ENCODE measurements at regions not wholly inside any gene's neighbourhood (a gene's known extent, or its start where the extent isn't known, plus 50 kb on each side); places are given as distances from the start of the nearest gene placed in this dataset.
"Not testable (repeated sequence)": the region's sequence is repeated elsewhere in the genome, so short reads cannot be mapped to it uniquely, and the experiment has no call there.

DNA sequence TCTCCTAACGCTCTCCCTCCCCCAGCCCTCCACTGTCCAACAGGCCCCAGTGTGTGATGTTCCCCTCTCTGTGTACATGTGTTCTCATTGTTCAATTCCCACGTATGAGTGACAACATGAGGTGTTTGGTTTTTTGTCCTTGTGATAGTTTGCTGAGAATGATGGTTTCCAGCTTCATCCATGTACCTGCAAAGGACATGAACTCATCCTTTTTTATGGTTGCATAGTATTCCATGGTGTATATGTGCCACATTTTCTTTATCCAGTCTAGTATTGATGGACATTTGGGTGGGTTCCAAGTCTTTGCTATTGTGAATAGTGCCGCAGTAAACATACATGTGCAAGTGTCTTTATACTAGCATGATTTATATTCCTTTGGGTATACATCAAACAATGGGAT is 347.4 kb downstream of the MAGEE1 start:
- DNase-seq: not testable (repeated sequence)

DNA sequence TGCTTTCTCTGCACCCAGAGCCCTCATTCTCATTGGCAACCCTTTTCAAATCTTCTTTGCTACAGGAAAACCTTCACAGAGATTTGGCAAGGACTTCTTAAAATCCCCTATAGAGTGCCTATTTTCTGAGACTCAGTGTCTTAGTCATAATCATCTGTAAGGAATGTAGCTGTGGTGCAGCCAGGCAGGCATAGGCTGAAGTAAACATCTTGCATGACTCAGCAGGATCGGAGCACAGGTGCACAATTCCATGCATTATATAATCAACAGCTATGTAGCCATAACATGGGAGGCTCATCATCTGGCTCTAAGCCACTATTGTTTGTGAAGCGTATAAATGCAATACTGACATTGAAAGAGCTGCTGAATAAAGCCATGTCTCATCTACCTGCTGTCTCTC is 368.8 kb downstream of the MAGEE1 start:
- no peak for DNase-seq

GRCh38 chrX:76802708-76803107 is 375.2 kb downstream of the MAGEE1 start:
- DNase-seq: no peak

- DNase-seq: no peak
Measured at GRCh38 chrX:76815754-76816153, 388.2 kb downstream of the MAGEE1 start.

DNA sequence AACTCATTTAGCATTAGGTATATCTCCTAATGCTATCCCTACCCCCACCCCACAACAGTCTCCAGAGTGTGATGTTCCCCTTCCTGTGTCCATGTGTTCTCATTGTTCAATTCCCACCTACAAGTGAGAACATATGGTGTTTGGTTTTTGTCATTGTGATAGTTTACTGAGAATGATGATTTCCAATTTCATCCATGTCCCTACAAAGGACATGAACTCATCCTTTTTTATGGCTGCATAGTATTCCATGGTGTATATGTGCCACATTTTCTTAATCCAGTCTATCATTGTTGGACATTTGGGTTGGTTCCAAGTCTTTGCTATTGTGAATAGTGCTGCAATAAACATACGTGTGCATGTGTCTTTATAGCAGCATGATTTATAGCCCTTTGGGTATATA is 389.8 kb downstream of the MAGEE1 start:
- not testable (repeated sequence) for DNase-seq

GRCh38 chrX:76821276-76821675 is 393.8 kb downstream of the MAGEE1 start:
- peak; percentile 3 for DNase-seq

GRCh38 chrX:76827672-76828071 is 400.2 kb downstream of the MAGEE1 start:
- no peak for DNase-seq

- DNase-seq: not testable (repeated sequence)
Measured at GRCh38 chrX:76840902-76841301, 413.4 kb downstream of the MAGEE1 start.

GRCh38 chrX:76850851-76851250 is 423.3 kb downstream of the MAGEE1 start:
- no peak for DNase-seq

DNA sequence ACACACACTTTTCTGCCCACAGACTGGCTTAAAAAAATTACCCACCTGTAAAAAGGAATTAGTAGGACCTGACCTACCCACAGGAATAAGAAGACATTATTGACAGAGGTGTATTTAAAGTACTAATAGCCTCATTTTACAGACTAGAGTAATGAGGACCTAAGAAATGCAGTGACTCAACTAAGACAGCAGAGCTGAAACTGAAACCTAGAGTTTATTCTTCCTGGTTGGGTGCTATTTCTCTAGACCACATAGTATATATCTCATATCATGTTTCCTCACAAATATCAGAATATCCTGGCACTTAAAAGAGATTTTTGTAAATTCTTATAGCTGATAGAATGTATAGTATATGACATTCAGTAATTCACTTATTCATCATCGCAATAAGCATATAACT is 435.0 kb downstream of the MAGEE1 start:
- DNase-seq: no peak

GRCh38 chrX:76893930-76894329 is 466.4 kb downstream of the MAGEE1 start:
- DNase-seq: no peak

DNA sequence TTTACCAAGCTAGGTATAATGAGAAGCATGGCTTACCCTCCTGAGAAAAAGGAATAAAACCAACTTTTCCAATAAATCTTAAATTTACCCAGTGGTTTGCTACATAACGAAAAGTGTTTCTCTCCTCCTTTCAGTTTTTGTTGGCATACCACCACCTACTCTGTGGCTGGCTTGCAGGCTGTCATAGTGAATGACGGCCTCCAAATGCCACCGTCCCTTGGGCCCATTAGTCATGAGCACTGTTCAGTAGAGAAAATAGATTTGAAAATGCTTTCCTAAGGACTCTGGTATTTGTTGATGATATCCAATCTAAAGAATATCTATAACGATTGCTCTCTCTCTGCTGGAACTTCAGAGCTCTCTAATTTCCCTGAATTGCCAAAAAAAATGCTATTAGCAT is 488.3 kb downstream of the MAGEE1 start:
- DNase-seq: no peak

- DNase-seq: no peak
Measured at GRCh38 chrX:76918033-76918432, 490.5 kb downstream of the MAGEE1 start.

GRCh38 chrX:76919761-76920160 is 492.3 kb downstream of the MAGEE1 start:
- no peak for DNase-seq

DNA sequence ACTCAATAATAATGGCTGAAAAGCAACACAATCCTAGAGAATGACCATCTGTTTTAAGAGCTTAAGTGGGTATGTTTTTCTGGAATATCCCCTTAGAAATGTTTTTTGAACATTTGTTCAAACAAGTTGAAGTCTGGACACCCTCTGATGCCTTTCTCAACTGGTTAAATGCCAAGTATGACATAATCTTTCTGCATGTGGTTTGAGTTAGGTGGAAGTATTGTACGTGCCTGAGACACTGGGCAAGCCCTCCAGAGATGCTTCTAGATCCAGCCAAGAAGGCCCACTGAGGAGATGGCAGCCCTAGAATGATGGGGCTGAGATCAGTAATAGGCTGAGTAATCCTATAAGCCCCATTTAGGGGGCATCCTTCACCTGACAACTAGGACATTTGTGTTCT is 493.1 kb downstream of the MAGEE1 start:
- no peak for DNase-seq

DNA sequence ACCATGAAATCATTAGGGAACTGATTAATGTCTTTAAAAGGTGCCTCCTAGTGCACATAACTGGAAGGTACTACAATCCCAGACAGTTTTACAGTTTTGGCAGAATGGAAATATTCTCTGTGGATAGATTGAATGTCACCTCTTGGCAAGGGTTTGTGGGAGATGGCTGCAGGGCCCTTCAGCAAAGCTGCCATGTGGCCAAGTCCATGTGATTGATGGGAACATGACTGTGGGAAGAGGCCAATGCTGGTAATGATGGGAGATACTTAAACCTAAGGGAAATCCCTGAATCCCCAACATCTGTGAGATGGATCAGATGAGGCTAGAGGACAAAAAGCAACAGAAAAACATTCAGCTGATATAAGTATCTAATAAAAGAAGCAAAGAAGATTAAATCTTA is 493.7 kb downstream of the MAGEE1 start:
- DNase-seq: no peak

DNA sequence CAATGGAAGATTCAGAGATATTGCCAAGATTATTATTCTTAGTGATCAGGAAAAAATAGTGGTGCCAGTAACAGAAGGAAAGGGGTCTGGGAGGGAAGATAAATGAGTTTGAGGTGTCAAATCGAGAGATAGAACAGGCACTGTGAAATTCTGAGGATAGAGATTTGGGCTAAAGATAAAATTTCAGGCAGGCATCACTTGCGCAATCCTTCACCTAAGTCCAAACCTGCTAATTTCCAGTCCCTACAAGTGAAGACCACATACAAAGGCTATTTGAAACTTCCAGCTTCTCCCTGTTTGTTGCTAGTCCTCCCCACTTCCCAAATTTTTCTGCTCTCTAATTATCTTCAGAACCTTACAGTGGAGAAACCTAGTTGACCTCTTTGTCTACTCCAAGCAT is 494.6 kb downstream of the MAGEE1 start:
- DNase-seq: no peak

GRCh38 chrX:76924616-76925015 is 497.1 kb downstream of the MAGEE1 start:
- not testable (repeated sequence) for DNase-seq

DNA sequence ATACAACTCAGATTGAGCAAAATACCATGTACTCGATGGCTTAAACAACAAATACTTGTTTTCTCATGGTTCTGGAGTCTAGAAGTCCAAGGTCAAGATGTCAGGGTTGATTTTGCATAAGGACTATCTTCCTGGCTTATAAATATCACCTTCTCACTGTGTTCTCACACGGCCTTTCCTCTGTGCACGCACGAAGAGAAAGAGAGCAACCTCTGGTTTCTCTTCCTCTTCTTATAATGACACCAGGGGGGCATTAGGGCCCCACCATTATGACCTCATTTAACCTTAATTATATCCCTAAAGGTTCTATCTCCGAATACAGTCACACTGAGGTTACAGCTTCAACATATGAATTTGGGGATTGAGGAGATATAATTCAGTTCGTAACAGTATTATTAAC is 504.0 kb downstream of the MAGEE1 start:
- DNase-seq: no peak

DNA sequence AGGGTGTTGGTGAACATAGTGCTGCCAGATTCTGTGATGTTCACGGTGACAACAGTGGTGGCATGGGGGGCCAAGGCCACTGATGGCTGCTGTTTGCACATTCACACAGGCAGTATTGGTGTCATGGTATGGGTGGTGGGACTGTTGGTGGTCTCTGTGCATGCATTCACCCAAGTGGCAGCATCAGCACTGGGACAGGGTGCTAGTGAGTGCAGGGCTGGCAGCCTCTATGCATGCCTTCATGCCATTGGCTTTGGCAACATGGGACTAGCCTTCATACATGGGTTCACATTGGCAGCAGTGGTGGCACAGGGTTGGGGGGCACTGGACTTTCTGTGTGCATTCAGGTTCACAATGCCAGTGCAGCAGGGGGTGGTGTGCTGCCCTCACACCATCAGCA is 489.7 kb upstream of the FGF16 start:
- no peak for DNase-seq

DNA sequence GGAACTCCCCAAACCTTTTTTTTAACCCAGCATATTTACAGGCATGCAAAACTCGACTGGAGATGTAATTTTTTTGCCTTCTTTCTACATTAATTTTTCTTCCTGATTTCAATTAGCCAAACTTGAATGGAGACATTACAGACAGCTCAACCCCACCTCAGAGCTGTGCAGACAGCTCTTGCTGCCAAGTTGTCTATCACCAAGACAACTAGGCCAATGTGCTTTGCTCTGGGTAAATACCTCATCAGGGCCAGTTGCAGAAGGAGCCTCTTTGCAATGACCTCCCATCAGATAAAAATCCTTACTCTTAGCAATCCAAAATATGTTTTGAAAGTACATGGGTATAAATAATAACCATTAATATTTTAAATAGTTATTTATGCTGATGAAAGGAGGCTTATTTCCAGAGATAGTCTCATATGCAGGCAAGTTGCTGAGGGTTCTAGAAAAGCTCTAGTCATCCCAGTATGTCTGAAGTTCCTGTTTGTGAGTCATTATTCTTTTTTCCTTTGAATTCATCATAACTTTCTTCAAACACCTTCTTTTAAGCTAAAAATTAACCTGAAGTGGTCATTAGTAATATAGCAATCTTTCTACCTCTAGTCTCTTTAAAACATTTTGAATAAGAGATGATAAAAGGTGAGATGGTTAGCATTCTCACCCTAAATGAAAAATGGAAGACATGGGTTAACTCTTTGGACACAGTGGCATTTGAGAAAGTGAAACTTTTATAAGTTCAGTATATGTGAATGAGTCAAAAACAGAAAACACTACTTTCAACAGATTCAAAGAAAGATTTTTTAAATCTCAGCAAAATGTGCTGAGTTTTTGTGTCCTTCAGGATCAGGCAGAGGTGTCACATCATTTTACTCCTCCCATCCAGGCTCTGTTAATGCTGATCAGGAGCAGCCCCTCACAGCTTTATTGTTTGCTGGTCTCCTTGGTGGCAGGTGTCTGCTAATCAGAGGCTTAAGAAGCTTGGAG is 475.5 kb upstream of the FGF16 start:
- no peak for DNase-seq

GRCh38 chrX:76977452-76977851 is 469.7 kb upstream of the FGF16 start:
- no peak for DNase-seq

DNA sequence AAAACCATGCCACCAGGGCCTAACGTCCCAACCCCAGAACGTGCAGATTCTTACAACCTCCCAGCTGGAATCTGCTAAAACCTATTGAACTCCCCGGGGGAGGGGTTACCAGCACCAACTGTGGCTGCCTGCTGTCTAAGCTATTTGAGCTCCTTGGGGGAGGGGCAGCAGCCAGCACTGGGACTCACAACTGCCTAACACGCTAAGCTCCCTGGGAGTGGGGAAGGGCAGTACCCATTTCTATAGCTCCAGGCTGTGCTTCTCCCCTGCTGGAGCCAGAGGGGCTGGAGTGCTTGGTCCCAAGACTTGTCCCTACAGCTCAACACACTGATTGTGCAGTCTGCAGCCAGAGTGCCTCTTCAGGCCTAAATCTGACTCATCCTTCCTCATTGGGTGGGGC is 459.8 kb upstream of the FGF16 start:
- DNase-seq: no peak

GRCh38 chrX:76996641-76997040 is 450.5 kb upstream of the FGF16 start:
- no peak for DNase-seq

- no peak for DNase-seq
Measured at GRCh38 chrX:77003530-77003929, 443.7 kb upstream of the FGF16 start.

Measured in cortex of kidney (tissue), 1 donor.